Choroid plexus epithelial cell (primary cell): ENCODE measurements at regions not wholly inside any gene's neighbourhood (a gene's known extent, or its start where the extent isn't known, plus 50 kb on each side); places are given as distances from the start of the nearest gene placed in this dataset.

Source experiments
- DNase-seq: peaks from one replicate; pipeline ENCODE4 v3.0.0-alpha.2; 2010; ENCODE audit warnings: low read depth
- H3K4me3 ChIP-seq: 2 replicates; pipeline ENCODE4 v1.5.1; 2011; ENCODE audit warnings: low read depth, mild to moderate bottlenecking, control low read depth, low read length, moderate library complexity
- TF ChIP-seq, protein P1 (sequence below): conservative IDR thresholded peaks from 2 replicates; pipeline ENCODE4 v1.5.1; 2011; ENCODE audit warnings: low read depth, mild to moderate bottlenecking, control low read depth, inconsistent platforms, low read length, moderate library complexity

DNA sequence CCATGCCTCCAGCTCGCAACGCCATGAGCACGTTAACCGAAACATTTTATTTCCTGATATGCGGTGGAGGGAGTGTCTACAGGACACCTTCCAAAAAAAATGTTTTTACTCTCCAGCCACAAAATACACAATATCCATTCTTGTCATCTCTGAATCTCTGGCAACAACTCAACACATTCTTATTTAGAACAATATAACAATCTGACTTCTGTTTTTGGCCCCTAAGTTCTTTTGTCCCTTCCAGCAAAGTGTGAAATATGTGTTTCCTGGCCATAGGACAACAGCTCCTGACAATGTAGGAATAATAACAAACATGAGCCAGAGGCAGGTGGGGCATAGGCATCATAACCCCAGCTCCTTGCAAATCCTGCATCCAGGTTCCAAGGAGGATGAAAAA is 163.0 kb downstream of the DDX1 start:
- TF ChIP-seq, protein P1, sequence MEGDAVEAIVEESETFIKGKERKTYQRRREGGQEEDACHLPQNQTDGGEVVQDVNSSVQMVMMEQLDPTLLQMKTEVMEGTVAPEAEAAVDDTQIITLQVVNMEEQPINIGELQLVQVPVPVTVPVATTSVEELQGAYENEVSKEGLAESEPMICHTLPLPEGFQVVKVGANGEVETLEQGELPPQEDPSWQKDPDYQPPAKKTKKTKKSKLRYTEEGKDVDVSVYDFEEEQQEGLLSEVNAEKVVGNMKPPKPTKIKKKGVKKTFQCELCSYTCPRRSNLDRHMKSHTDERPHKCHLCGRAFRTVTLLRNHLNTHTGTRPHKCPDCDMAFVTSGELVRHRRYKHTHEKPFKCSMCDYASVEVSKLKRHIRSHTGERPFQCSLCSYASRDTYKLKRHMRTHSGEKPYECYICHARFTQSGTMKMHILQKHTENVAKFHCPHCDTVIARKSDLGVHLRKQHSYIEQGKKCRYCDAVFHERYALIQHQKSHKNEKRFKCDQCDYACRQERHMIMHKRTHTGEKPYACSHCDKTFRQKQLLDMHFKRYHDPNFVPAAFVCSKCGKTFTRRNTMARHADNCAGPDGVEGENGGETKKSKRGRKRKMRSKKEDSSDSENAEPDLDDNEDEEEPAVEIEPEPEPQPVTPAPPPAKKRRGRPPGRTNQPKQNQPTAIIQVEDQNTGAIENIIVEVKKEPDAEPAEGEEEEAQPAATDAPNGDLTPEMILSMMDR, result no peak
- H3K4me3 ChIP-seq, result no peak overlapping the region
- no peak for DNase-seq

DNA sequence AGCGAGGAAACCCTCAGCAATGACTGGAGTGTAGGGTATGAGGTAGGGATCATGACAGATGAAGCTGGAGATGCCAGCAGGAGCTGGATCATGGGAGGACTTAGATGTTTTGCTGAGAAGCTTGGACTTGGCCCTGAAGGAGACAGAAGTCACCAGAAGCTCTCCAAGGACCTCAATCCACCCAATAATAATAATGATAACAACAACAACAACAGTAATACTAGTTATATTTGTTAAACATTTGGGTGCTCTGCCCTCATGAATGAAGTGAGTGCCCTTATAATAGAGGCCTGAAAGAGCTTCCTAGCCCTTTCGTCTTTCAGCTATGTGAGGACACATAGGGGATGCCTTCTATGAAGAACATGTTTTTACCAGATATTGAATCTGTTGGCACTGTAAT is 163.9 kb downstream of the DDX1 start:
- TF ChIP-seq, protein P1, result no peak
- H3K4me3 ChIP-seq, result no peak overlapping the region
- DNase-seq, result no peak

DNA sequence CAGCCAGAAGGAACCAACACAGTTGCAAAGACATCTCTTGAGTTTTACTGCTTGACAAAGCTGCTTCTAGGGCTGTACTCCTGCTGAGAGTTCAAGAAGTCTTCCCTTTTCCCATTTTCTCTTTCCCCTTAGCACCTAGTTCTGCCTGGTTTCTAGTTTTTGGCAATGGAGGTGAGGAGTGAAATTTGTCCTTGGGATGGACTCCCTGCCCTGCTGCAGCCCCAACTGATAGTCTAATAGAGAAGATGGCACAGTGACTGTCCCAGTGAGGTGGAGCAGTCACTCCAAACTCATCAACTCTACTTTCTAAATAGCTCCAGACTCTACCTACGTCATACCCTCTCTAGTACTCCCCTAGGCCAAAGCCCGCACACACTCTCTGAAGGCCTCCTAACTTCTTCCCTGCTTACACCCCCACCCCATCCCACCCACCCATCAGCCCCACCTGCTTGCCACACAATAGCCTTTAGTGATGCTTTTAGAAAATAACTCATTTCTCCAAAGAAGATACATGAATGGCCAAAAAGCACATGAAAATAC is 164.4 kb downstream of the DDX1 start:
- TF ChIP-seq, protein P1, result no peak
- H3K4me3 ChIP-seq, result no peak overlapping the region
- no peak for DNase-seq

DNA sequence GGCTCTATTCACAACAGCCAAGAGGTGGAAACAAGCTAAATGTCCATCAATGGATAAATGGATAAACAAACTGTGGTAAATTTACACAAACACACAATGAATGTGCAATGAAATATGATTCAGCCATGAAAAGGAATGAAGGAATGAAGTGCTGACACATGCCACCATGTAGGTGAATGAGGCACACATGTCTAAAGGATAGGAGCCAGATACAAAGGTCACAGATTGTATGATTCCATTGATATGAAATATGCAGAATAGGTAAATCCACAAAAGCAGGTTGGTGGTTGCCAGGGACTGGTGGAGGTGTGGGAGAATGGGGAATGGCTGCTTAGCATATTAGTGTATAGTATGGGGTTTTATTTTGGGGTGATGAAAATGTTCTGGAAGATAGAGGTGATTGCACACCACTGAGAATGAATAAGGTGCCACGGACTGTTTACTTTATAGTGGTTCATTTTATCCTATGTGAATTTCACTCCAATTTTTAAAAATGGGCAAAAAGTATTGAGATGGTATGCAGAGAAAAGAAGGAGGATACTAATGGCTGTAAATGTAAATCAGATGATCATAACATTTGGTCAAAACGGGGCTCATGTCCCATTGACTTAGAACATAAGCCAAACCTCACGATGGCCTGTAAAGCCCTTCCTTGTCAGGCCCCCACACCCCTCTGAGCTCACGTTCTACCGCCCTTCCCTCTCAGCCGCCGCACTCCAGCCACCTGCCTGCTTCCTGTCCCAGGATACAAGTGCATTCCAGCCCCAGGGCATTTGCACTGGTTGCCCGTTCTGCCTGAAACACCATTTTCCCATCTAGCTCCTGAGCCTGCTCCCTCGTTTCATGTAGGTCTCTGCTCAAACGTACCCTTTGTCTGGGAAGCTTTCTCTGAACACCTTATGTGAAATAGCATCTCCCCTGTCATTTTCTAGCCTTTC is 165.5 kb downstream of the DDX1 start:
- no peak for DNase-seq

DNA sequence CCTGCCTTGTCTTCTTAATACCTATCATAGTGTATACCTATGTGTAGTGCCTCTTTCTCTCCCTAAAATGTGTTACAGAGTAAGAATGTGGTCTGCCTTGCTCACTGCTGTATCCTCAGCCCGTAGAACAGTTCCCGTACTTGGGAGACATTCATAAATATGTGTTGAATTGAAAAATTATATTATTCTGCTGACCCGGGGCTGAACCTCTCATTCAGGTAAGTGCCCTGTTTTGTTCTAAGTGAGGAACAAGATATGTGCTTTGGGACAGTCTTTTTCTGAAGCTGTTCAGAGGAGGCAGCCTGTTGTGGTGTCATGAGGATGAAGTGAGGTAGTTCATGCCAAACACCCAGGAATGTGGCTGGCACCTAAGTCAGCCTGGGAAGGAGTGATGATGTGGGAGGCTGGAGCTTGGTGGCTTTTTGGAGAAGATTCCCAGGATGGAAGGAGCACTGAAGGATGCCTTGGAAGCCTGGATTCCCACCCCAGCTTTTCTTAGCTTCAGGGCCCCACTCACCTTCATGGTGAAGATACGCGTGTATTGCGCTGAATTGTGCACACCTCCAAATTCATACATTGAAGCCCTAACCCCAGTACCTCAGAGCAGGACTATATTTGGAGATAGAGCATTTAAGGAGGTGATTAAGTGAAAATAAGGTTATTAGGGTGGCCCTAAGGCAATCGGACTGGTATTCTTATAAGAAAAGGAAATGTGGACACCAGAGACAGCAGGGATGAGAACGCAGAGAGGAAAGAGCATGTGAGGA is 166.3 kb downstream of the DDX1 start:
- H3K4me3 ChIP-seq, result no peak overlapping the region
- DNase-seq, result no peak
- TF ChIP-seq, protein P1, result no peak

More for the DNA sequence above, 165.5 kb downstream of the DDX1 start:
- TF ChIP-seq, protein P1, result no peak
- no peak overlapping the region for H3K4me3 ChIP-seq

DNA sequence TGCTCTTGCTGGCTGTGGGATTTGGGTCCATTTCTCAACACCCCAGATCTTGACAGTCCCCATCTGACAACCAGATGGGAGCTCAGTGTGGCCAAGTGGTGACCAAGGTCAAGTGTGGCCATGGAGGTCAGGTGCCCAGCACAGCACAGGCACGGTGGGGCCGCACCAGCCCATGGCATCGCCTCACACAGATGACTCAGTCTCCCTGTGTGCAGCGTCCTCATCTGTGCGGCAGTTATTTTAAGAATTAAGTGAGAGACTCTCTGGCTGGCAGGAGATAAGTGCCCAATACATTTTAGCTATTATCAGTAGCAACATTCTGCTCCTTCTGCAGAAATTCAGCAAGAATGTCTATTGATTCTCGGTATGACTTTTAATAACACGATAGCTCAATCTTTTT is 167.2 kb downstream of the DDX1 start:
- TF ChIP-seq, protein P1, result no peak
- H3K4me3 ChIP-seq, result no peak overlapping the region
- no peak for DNase-seq
